ENCODE measurements at regions not wholly inside any gene's neighbourhood (a gene's known extent, or its start where the extent isn't known, plus 50 kb on each side); places are given as distances from the start of the nearest gene placed in this dataset.

GRCh38 chr1:80054129-80054528, 1047.6 kb upstream of the ADGRL4 start:
- no peak for TF ChIP-seq CTCF (IDR thresholded peaks at IDR 0.05 in 8 of 11, conservative IDR thresholded peaks at IDR 0.05 in 3 of 11)
- no peak for TF ChIP-seq POLR2A (IDR thresholded peaks at IDR 0.05)
